ENCODE measurements at regions not wholly inside any gene's neighbourhood (a gene's known extent, or its start where the extent isn't known, plus 50 kb on each side); places are given as distances from the start of the nearest gene placed in this dataset.

DNA sequence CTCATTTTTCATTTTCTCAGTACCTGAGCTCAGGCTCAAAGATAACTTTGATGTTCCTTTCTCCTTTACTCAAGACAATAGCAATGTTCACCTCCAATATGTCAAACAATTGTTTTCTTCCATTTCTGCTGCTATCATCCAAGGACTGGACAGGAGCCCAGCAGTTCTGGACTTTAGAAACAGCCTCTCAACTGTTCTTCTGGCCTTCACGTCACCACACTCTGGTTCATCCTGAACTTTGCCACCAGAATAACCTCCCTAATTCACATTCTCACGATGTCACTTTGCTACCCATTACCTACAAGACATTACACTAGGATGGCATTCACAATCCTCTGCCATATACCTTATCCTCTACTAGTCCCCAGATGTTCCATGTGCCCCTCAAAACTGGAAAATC is 60.6 kb upstream of the PLEKHG1 start:
- peaks cover 30% of the 10 kb centered on the region for H3K4me1 Mint-ChIP-seq
- no peak overlapping the region for H3K27ac Mint-ChIP-seq
- peaks cover 4% of the 10 kb centered on the region for H3K36me3 Mint-ChIP-seq
- no peak for DNase-seq (ENCODE audit: low spot score in 2 of 2, unreplicated experiment in 2 of 2)
- H3K4me3 Mint-ChIP-seq, result no peak overlapping the region
- TF ChIP-seq, protein P1, sequence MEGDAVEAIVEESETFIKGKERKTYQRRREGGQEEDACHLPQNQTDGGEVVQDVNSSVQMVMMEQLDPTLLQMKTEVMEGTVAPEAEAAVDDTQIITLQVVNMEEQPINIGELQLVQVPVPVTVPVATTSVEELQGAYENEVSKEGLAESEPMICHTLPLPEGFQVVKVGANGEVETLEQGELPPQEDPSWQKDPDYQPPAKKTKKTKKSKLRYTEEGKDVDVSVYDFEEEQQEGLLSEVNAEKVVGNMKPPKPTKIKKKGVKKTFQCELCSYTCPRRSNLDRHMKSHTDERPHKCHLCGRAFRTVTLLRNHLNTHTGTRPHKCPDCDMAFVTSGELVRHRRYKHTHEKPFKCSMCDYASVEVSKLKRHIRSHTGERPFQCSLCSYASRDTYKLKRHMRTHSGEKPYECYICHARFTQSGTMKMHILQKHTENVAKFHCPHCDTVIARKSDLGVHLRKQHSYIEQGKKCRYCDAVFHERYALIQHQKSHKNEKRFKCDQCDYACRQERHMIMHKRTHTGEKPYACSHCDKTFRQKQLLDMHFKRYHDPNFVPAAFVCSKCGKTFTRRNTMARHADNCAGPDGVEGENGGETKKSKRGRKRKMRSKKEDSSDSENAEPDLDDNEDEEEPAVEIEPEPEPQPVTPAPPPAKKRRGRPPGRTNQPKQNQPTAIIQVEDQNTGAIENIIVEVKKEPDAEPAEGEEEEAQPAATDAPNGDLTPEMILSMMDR (IDR thresholded peaks at IDR 0.05; ENCODE audit: unreplicated experiment), result no peak
- H3K27me3 Mint-ChIP-seq (ENCODE audit: low read depth), result no peaks in the 10 kb centered on the region
- peaks cover 18% of the 10 kb centered on the region for H3K9me3 Mint-ChIP-seq

DNA sequence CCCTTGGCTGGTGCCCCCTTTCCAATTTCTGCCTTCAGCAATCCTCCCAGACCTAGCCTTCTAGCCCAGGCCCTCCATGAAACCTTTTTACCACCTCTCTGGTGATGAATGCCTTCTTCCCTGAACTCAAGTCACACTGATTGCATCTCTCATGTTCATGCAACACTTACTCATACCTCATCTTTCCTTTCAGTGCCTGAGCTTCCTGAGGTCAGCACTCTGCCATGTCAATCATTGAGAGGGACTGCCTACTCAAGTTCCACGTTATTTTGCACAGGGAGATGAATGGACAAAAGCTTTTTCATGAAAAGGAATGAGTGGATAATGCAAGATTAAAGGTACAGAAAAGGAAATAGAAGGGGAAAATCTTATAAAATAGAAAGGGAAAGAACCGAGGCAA is 60.1 kb upstream of the PLEKHG1 start:
- DNase-seq (ENCODE audit: low spot score in 2 of 2, unreplicated experiment in 2 of 2), result no peak
- Mint-ChIP-seq H3K27ac (no peak overlapping the region), H3K4me3 (no peak overlapping the region), H3K36me3 (peaks cover 4% of the 10 kb centered on the region), H3K4me1 (peaks cover 27% of the 10 kb centered on the region), H3K9me3 (peaks cover 18% of the 10 kb centered on the region), H3K27me3 (ENCODE audit: low read depth) (no peaks in the 10 kb centered on the region)
- TF ChIP-seq, protein P1 (IDR thresholded peaks at IDR 0.05; ENCODE audit: unreplicated experiment), result no peak

DNA sequence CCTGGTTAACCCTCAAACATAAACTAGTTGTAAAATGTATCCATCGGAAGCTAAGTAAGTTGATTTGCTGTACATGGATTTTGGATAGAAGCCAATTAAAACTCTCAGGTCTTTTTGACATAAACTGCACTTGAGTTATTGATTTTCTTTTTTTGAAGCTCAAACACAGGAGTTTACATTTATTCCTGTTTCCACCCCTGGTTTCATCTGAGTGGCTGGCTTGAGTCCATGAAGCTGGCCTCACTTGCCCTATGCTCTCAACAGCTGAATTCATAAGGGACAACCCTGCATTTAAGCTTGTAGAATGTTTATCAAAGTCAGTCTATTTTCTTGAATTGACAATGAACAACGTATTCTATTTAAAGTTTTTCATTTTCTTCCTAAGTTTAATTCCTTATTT is 58.1 kb upstream of the PLEKHG1 start:
- no peaks in the 10 kb centered on the region for H3K27me3 Mint-ChIP-seq (ENCODE audit: low read depth)
- H3K27ac Mint-ChIP-seq, result peak overlapping the region; percentile 44
- no peak for DNase-seq (ENCODE audit: low spot score in 2 of 2, unreplicated experiment in 2 of 2)
- no peak overlapping the region for H3K4me3 Mint-ChIP-seq
- H3K36me3 Mint-ChIP-seq, result peaks cover 4% of the 10 kb centered on the region
- TF ChIP-seq, protein P1 (IDR thresholded peaks at IDR 0.05; ENCODE audit: unreplicated experiment), result no peak
- H3K9me3 Mint-ChIP-seq, result peaks cover 18% of the 10 kb centered on the region
- peaks cover 24% of the 10 kb centered on the region for H3K4me1 Mint-ChIP-seq

DNA sequence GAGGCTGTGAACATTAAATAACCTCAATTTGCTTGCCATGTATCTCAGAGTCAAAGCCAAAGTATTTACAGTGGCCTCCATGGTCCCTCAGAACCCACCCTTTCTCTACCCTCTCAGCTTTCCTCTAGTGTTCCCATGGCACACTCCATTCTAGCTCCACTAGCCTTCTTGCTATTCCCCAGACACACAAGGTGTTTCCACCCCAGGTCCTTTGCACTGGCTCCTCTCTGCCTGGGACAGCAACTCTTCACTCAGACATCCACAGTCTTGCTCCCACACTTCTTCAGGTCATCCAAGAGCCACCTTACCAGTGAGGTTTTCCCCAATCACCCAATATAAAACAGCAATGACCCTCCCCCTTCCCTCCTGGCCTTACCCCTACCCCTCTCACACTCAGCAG is 56.5 kb upstream of the PLEKHG1 start:
- Mint-ChIP-seq H3K9me3 (peaks cover 12% of the 10 kb centered on the region), H3K4me1 (peaks cover 36% of the 10 kb centered on the region), H3K4me3 (no peak overlapping the region), H3K27me3 (ENCODE audit: low read depth) (no peaks in the 10 kb centered on the region), H3K36me3 (peaks cover 4% of the 10 kb centered on the region), H3K27ac (no peak overlapping the region)
- TF ChIP-seq, protein P1 (IDR thresholded peaks at IDR 0.05; ENCODE audit: unreplicated experiment), result no peak
- no peak for DNase-seq (ENCODE audit: low spot score in 2 of 2, unreplicated experiment in 2 of 2)

DNA sequence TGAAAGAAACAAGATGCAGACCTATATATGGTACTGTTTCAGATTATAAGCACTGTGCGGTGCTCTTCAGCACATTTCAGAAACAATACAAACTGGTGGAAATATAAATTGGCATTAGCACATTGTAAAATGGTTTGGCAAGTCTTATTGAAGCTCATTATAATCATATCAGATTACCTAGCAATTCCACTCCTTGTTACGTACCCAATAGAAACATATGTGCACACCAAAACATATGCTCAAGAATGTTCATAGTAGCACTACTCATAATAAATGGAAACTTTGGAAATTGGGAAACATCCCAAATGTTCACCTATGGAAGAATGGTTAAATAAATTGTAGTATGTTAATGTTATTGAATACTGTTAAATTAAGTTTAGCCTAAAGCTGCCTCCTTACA is 54.9 kb upstream of the PLEKHG1 start:
- no peaks in the 10 kb centered on the region for H3K9me3 Mint-ChIP-seq
- H3K4me3 Mint-ChIP-seq, result no peak overlapping the region
- H3K27ac Mint-ChIP-seq, result no peak overlapping the region
- DNase-seq (ENCODE audit: low spot score in 2 of 2, unreplicated experiment in 2 of 2), result no peak
- H3K36me3 Mint-ChIP-seq, result no peaks in the 10 kb centered on the region
- no peaks in the 10 kb centered on the region for H3K27me3 Mint-ChIP-seq (ENCODE audit: low read depth)
- H3K4me1 Mint-ChIP-seq, result peaks cover 36% of the 10 kb centered on the region
- TF ChIP-seq, protein P1 (IDR thresholded peaks at IDR 0.05; ENCODE audit: unreplicated experiment), result no peak

DNA sequence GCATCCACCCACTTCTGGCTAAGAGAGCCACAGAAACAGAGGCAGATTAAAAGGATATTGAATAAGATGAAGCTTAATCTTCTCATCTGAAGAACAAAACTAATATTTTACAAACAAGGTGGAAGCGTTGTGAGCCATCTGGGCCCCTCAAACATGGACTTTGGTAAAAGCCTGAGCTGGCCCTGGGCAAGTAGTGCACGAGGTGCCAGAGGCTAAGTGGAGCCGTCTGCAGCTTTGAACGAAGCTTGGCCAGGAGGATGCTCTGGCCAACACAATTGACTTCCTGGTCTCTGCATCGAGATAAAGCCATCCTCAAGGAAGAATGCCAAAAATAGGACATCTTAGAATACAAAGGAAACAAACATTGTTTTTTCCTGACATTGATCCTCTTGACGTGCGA is 53.2 kb upstream of the PLEKHG1 start:
- TF ChIP-seq, protein P1 (IDR thresholded peaks at IDR 0.05; ENCODE audit: unreplicated experiment), result no peak
- no peak for DNase-seq (ENCODE audit: low spot score in 2 of 2, unreplicated experiment in 2 of 2)
- H3K27ac Mint-ChIP-seq, result no peak overlapping the region
- H3K4me3 Mint-ChIP-seq, result no peak overlapping the region
- H3K27me3 Mint-ChIP-seq (ENCODE audit: low read depth), result no peaks in the 10 kb centered on the region
- H3K9me3 Mint-ChIP-seq, result no peaks in the 10 kb centered on the region
- H3K36me3 Mint-ChIP-seq, result no peaks in the 10 kb centered on the region
- peaks cover 34% of the 10 kb centered on the region for H3K4me1 Mint-ChIP-seq

All from mesothelial cell of epicardium (in vitro differentiated cells).